H9 (cell line): ENCODE measurements at regions not wholly inside any gene's neighbourhood (a gene's known extent, or its start where the extent isn't known, plus 50 kb on each side); places are given as distances from the start of the nearest gene placed in this dataset.

ENCODE experiments used
- DNase-seq: peaks from one replicate; pipeline ENCODE4 v3.0.0-alpha.2; 2017
- H2AFZ ChIP-seq: one replicate; pipeline ENCODE4 v1.6.1; 2013; ENCODE audit warnings: mild to moderate bottlenecking, low read length, control low read depth, moderate library complexity
- H2AK5ac ChIP-seq: 2 replicates; pipeline ENCODE4 v1.6.1; 2013; ENCODE audit warnings: low read length, control low read depth, mixed read lengths; ENCODE audit not compliant: insufficient read length
- H2BK120ac ChIP-seq: one replicate; pipeline ENCODE4 v1.6.1; 2013; ENCODE audit warnings: low read depth, mild to moderate bottlenecking, low read length, control low read depth, inconsistent platforms; ENCODE audit not compliant: poor library complexity, severe bottlenecking
- H2BK12ac ChIP-seq: 2 replicates; pipeline ENCODE4 v1.6.1; 2013; ENCODE audit warnings: low read length, control low read depth, mixed read lengths, low read depth; ENCODE audit not compliant: insufficient read length
- H2BK15ac ChIP-seq: 2 replicates; pipeline ENCODE4 v1.6.1; 2013; ENCODE audit warnings: low read depth, low read length, control low read depth
- H2BK20ac ChIP-seq: one replicate; pipeline ENCODE4 v1.6.1; 2013; ENCODE audit warnings: low read depth, mild to moderate bottlenecking, low read length, control low read depth, inconsistent platforms; ENCODE audit not compliant: poor library complexity, severe bottlenecking
- H2BK5ac ChIP-seq: 2 replicates; pipeline ENCODE4 v1.6.1; 2013; ENCODE audit warnings: low read length, control low read depth, mixed read lengths; ENCODE audit not compliant: insufficient read length
- H3K14ac ChIP-seq: 2 replicates; pipeline ENCODE4 v1.6.1; 2013; ENCODE audit warnings: low read length, control low read depth; ENCODE audit not compliant: insufficient read depth
- H3K18ac ChIP-seq: 2 replicates; pipeline ENCODE4 v1.6.1; 2013; ENCODE audit warnings: low read depth, mild to moderate bottlenecking, mixed read lengths, low read length, control low read depth; ENCODE audit not compliant: insufficient read length
- H3K23ac ChIP-seq: 2 replicates; pipeline ENCODE4 v1.6.1; 2013; ENCODE audit warnings: low read length, control low read depth, mixed read lengths, low read depth; ENCODE audit not compliant: insufficient read length
- H3K23me2 ChIP-seq: 2 replicates; pipeline ENCODE4 v1.6.1; 2013; ENCODE audit warnings: low read depth, mild to moderate bottlenecking, mixed read lengths, low read length, control low read depth; ENCODE audit not compliant: insufficient read length, poor library complexity, severe bottlenecking
- H3K27ac ChIP-seq: 2 replicates; pipeline ENCODE4 v1.5.1; 2013; ENCODE audit warnings: low read length, control low read depth, mixed read lengths, low read depth; ENCODE audit not compliant: insufficient read length
- H3K27me3 ChIP-seq: 2 replicates; pipeline ENCODE4 v1.6.1; 2013; ENCODE audit warnings: low read length, control low read depth, inconsistent platforms; ENCODE audit not compliant: insufficient read depth
- H3K4ac ChIP-seq: 2 replicates; pipeline ENCODE4 v1.6.1; 2013; ENCODE audit warnings: low read depth, mild to moderate bottlenecking, control low read depth, inconsistent platforms, low read length, moderate library complexity
- H3K4me1 ChIP-seq: 2 replicates; pipeline ENCODE4 v1.6.1; 2013; ENCODE audit warnings: low read length, control low read depth, inconsistent platforms; ENCODE audit not compliant: insufficient read depth
- H3K4me2 ChIP-seq: 2 replicates; pipeline ENCODE4 v1.6.1; 2013; ENCODE audit warnings: low read length, control low read depth, mixed read lengths; ENCODE audit not compliant: insufficient read length, insufficient read depth
- H3K56ac ChIP-seq: 2 replicates; pipeline ENCODE4 v1.6.1; 2013; ENCODE audit warnings: low read depth, mild to moderate bottlenecking, mixed read lengths, low read length, control low read depth; ENCODE audit not compliant: insufficient read length
- H3K79me1 ChIP-seq: 2 replicates; pipeline ENCODE4 v1.6.1; 2013; ENCODE audit warnings: low read depth, mild to moderate bottlenecking, moderate library complexity, low read length, control low read depth, inconsistent platforms; ENCODE audit not compliant: insufficient read depth, poor library complexity, severe bottlenecking
- H3K79me2 ChIP-seq: 2 replicates; pipeline ENCODE4 v1.6.1; 2013; ENCODE audit warnings: low read length, control low read depth, inconsistent platforms; ENCODE audit not compliant: insufficient read depth
- H3K9ac ChIP-seq: 2 replicates; pipeline ENCODE4 v1.6.1; 2013; ENCODE audit warnings: low read length, control low read depth, mixed read lengths; ENCODE audit not compliant: insufficient read length; ENCODE audit errors: extremely low read depth
- H3K9me3 ChIP-seq: one replicate; pipeline ENCODE4 v1.6.1; 2013; ENCODE audit warnings: low read depth, low read length, inconsistent platforms; ENCODE audit not compliant: control insufficient read depth
- H3T11ph ChIP-seq: one replicate; pipeline ENCODE4 v1.6.1; 2013; ENCODE audit warnings: mild to moderate bottlenecking, low read length, control low read depth, inconsistent platforms
- H4K20me1 ChIP-seq: one replicate; pipeline ENCODE4 v1.6.1; 2013; ENCODE audit not compliant: control insufficient read depth, insufficient read length, insufficient read depth
- H4K5ac ChIP-seq: 2 replicates; pipeline ENCODE4 v1.6.1; 2013; ENCODE audit warnings: low read depth, mild to moderate bottlenecking, mixed read lengths, low read length, control low read depth; ENCODE audit not compliant: insufficient read length
- H4K8ac ChIP-seq: replicated peaks from 2 replicates; pipeline ENCODE4 v1.6.1; 2013; ENCODE audit warnings: low read length, control low read depth, mixed read lengths, low read depth; ENCODE audit not compliant: insufficient read length
- H4K91ac ChIP-seq: 2 replicates; pipeline ENCODE4 v1.6.1; 2013; ENCODE audit warnings: low read depth, mild to moderate bottlenecking, moderate library complexity, mixed read lengths, low read length, control low read depth; ENCODE audit not compliant: insufficient read length
- H3K27ac Mint-ChIP-seq, 3 experiments: 2 replicates in 2 of 3; 3 replicates in 1 of 3; pipeline ENCODE4 v1.8.0; 2020 to 2021; ENCODE audit warnings: mixed read lengths in 3 of 3, mild to moderate bottlenecking in 1 of 3, moderate library complexity in 1 of 3
- H3K27me3 Mint-ChIP-seq: 2 replicates; pipeline ENCODE4 v1.8.0; 2021; ENCODE audit warnings: low read depth, mild to moderate bottlenecking, moderate library complexity, mixed read lengths
- H3K36me3 Mint-ChIP-seq, 3 experiments: 2 replicates in 2 of 3; 3 replicates in 1 of 3; pipeline ENCODE4 v1.8.0; 2020 to 2021; ENCODE audit warnings: low read depth in 3 of 3, mixed read lengths in 3 of 3; ENCODE audit not compliant: insufficient read depth in 1 of 3
- H3K4me1 Mint-ChIP-seq, 2 experiments: 2 replicates each; pipeline ENCODE4 v1.8.0; 2020; ENCODE audit warnings: mixed read lengths in 2 of 2
- H3K4me3 Mint-ChIP-seq, 2 experiments: 2 replicates in 1 of 2; 3 replicates in 1 of 2; pipeline ENCODE4 v1.8.0; 2020 to 2021; ENCODE audit warnings: mild to moderate bottlenecking in 2 of 2, mixed read lengths in 2 of 2, moderate library complexity in 1 of 2
- H3K9me3 Mint-ChIP-seq, 2 experiments: 2 replicates in 1 of 2; 3 replicates in 1 of 2; pipeline ENCODE4 v1.8.0; 2020; ENCODE audit warnings: mild to moderate bottlenecking in 2 of 2, mixed read lengths in 2 of 2, moderate library complexity in 1 of 2
- CTCF ChIP-seq: fragments of 200-600 bp; sonication (generic); conservative IDR thresholded peaks from 3 replicates; pipeline ENCODE4 v1.8.0; 2021; ENCODE audit warnings: antibody characterized with exemption, mild to moderate bottlenecking
- WGBS: extraction: QIAGEN DNeasy Blood & Tissue Kit; methylation state at CpG from one replicate; pipeline ENCODE4 v1.1.7; 2013; ENCODE audit warnings: missing lambda C conversion rate, low lambda C conversion rate, mixed read lengths; ENCODE audit not compliant: insufficient read length; ENCODE audit errors: extremely low coverage; 5-methylcytosine and 5-hydroxymethylcytosine counted together

GRCh38 chr4:177907736-177908424 is 465.6 kb upstream of the AGA start:
- H3K79me1 ChIP-seq = no peaks in the 10 kb centered on the region
- 0 out of 2 replicates have a peak overlapping the region, but pooled peaks have one; percentile 47 for H3K14ac ChIP-seq
- H3K27me3 ChIP-seq = no peaks in the 10 kb centered on the region
- no peak overlapping the region for H2BK20ac ChIP-seq
- no peaks in the 10 kb centered on the region for H4K20me1 ChIP-seq
- no peak overlapping the region for H3K23ac ChIP-seq
- H3K56ac ChIP-seq = no peak overlapping the region
- no peak overlapping the region for H4K5ac ChIP-seq
- no peak overlapping the region for H2AK5ac ChIP-seq
- no peak overlapping the region for H2BK12ac ChIP-seq
- H2BK5ac ChIP-seq = no peak overlapping the region
- no peaks in the 10 kb centered on the region for H3K4me1 ChIP-seq
- peaks cover 0 to 5% (median 0%) of the 10 kb centered on the region in 3 experiments; a peak in 2 of 7 replicates for H3K36me3 Mint-ChIP-seq
- H4K91ac ChIP-seq = no peak overlapping the region
- no peak overlapping the region for H3K4ac ChIP-seq
- H3K27ac ChIP-seq = no peak overlapping the region
- no peaks in the 10 kb centered on the region for H3K79me2 ChIP-seq
- H3K27me3 Mint-ChIP-seq = no peaks in the 10 kb centered on the region
- no peak overlapping the region for H3T11ph ChIP-seq
- peak overlapping the region in 1 of 2 experiments; percentile 7; a peak in 1 of 5 replicates for H3K4me3 Mint-ChIP-seq
- H2AFZ ChIP-seq = peak overlapping the region; percentile 91
- no peak overlapping the region for H4K8ac ChIP-seq
- no peak overlapping the region for H2BK120ac ChIP-seq
- H3K4me1 Mint-ChIP-seq = peaks cover 7 to 8% of the 10 kb centered on the region in 2 experiments
- H3K9ac ChIP-seq = no peak overlapping the region
- H2BK15ac ChIP-seq = no peak overlapping the region
- DNase-seq = no peak
- no CpG with 5 or more reads among the region's 11 CpGs for WGBS
- H3K18ac ChIP-seq = no peak overlapping the region
- H3K9me3 Mint-ChIP-seq = peaks cover 3 to 4% of the 10 kb centered on the region in 2 experiments; a peak in 3 of 5 replicates
- peak overlapping the region; percentile 43 for H3K4me2 ChIP-seq
- TF ChIP-seq CTCF = no peak
- H3K9me3 ChIP-seq = no peaks in the 10 kb centered on the region
- peak overlapping the region; percentile 6 to 79 (median 38); a peak in 5 of 7 replicates for H3K27ac Mint-ChIP-seq
- no peaks in the 10 kb centered on the region for H3K23me2 ChIP-seq
